CD4-positive, CD25-positive, alpha-beta regulatory T cell (primary cell): ENCODE measurements at regions not wholly inside any gene's neighbourhood (a gene's known extent, or its start where the extent isn't known, plus 50 kb on each side); places are given as distances from the start of the nearest gene placed in this dataset.

ENCODE experiments used
- ATAC-seq, 2 donors: fragments of 150-1000 bp; cut with Tn5 transposase; one replicate each; pipeline ENCODE4 v1.10.0; 2021; ENCODE audit warnings: low read depth in 2 of 2, moderate number of reproducible peaks in 2 of 2, moderate library complexity in 1 of 2
- DNase-seq, 3 donors: peaks; one replicate each; pipeline versions ENCODE4 v3.0.0 to v3.0.0-alpha.2; 2012 to 2022; ENCODE audit warnings: mixed read lengths in 1 of 3
- H3K27ac ChIP-seq: one replicate; pipeline ENCODE4 v1.7.0; 2013; ENCODE audit warnings: mild to moderate bottlenecking, low read length; ENCODE audit not compliant: insufficient read depth, poor library complexity, severe bottlenecking
- H3K27me3 ChIP-seq: one replicate; pipeline ENCODE4 v1.7.0; 2013; ENCODE audit warnings: low read length; ENCODE audit not compliant: control insufficient read depth, insufficient read depth
- H3K36me3 ChIP-seq: one replicate; pipeline ENCODE4 v1.7.0; 2013; ENCODE audit warnings: mild to moderate bottlenecking, low read length, moderate library complexity; ENCODE audit not compliant: control insufficient read depth, insufficient read depth
- H3K4me1 ChIP-seq: 2 replicates; pipeline ENCODE4 v1.7.0; 2013; ENCODE audit warnings: mild to moderate bottlenecking, low read length; ENCODE audit not compliant: insufficient read depth, control insufficient read depth, poor library complexity, severe bottlenecking
- H3K4me3 ChIP-seq: one replicate; pipeline ENCODE4 v1.7.0; 2013; ENCODE audit warnings: low read depth, mild to moderate bottlenecking, low read length, moderate library complexity
- H3K9me3 ChIP-seq, 2 experiments: 1 replicate in 1 of 2; 2 replicates in 1 of 2; pipeline ENCODE4 v1.7.0; 2013; ENCODE audit warnings: low read length in 2 of 2, mild to moderate bottlenecking in 1 of 2, moderate library complexity in 1 of 2; ENCODE audit not compliant: control insufficient read depth in 2 of 2
- H3K27ac Mint-ChIP-seq, 3 donors: one replicate each; pipeline ENCODE4 v1.8.0; 2020 to 2022; ENCODE audit warnings: mild to moderate bottlenecking in 3 of 3, mixed read lengths in 3 of 3, moderate library complexity in 2 of 3
- H3K27me3 Mint-ChIP-seq: one replicate; pipeline ENCODE4 v1.8.0; 2022; ENCODE audit warnings: mild to moderate bottlenecking, mixed read lengths
- H3K36me3 Mint-ChIP-seq: one replicate; pipeline ENCODE4 v1.8.0; 2020; ENCODE audit warnings: mixed read lengths
- H3K4me1 Mint-ChIP-seq, 4 donors: one replicate each; pipeline ENCODE4 v1.8.0; 2020 to 2022; ENCODE audit warnings: mixed read lengths in 4 of 4, mild to moderate bottlenecking in 1 of 4
- H3K4me3 Mint-ChIP-seq, 4 donors: one replicate each; pipeline ENCODE4 v1.8.0; 2020 to 2022; ENCODE audit warnings: mild to moderate bottlenecking in 4 of 4, mixed read lengths in 4 of 4, moderate library complexity in 3 of 4
- H3K9me3 Mint-ChIP-seq, 7 donors: one replicate each; pipeline ENCODE4 v1.8.0; 2020 to 2022; ENCODE audit warnings: mixed read lengths in 7 of 7, mild to moderate bottlenecking in 3 of 7, moderate library complexity in 2 of 7

- Histone ChIP-seq H3K9me3 (peaks cover 4 to 7% of the 10 kb centered on the region in 2 experiments), H3K27ac (no peak overlapping the region), H3K4me3 (no peak overlapping the region), H3K4me1 (no peaks in the 10 kb centered on the region), H3K36me3 (no peaks in the 10 kb centered on the region), H3K27me3 (no peaks in the 10 kb centered on the region)
- H3K36me3 Mint-ChIP-seq: no peaks in the 10 kb centered on the region
- H3K27ac Mint-ChIP-seq: no peak overlapping the region
- peaks cover 0 to 19% (median 5%) of the 10 kb centered on the region in 7 donors for H3K9me3 Mint-ChIP-seq
- DNase-seq (no peak), ATAC-seq (no peak)
- H3K4me3 Mint-ChIP-seq: no peak overlapping the region
- no peaks in the 10 kb centered on the region for H3K27me3 Mint-ChIP-seq
- no peaks in the 10 kb centered on the region for H3K4me1 Mint-ChIP-seq
Observed at GRCh38 chr14:86372402-86372801, 842.5 kb downstream of the FLRT2 start.

DNA sequence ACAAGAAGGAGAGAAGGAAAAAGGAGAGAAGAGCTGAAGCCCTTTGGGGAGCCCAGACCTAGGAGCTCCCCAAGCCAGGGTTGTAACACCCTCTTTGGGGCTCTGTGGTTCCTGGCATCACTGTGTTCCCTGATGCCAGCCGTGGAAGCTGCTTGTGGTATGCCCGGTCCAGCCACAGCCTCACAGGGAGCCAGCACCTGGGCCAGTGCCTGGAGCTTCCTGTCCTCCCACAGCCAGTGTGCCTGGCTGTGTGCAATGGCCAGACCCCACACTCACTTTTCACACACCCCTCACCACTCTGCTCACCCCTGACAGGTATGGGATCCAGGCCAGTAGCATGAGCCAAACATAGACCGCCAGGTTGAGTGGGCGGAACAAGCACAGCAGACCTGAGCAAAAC, 834.7 kb downstream of the FLRT2 start:
- H3K27me3 Mint-ChIP-seq: no peaks in the 10 kb centered on the region
- no peak for DNase-seq
- Histone ChIP-seq H3K9me3 (no peaks in the 10 kb centered on the region), H3K4me1 (no peaks in the 10 kb centered on the region), H3K36me3 (no peaks in the 10 kb centered on the region), H3K27ac (no peak overlapping the region), H3K27me3 (no peaks in the 10 kb centered on the region), H3K4me3 (no peak overlapping the region)
- no peak for ATAC-seq
- H3K4me3 Mint-ChIP-seq: no peak overlapping the region
- H3K36me3 Mint-ChIP-seq: no peaks in the 10 kb centered on the region
- H3K9me3 Mint-ChIP-seq: peaks cover 0 to 10% (median 2%) of the 10 kb centered on the region in 7 donors
- H3K4me1 Mint-ChIP-seq: no peaks in the 10 kb centered on the region
- H3K27ac Mint-ChIP-seq: peak overlapping the region in 1 of 3 donors; percentile 74

GRCh38 chr14:86363576-86363975, 833.6 kb downstream of the FLRT2 start:
- DNase-seq (no peak), ATAC-seq (no peak)
- H3K36me3 ChIP-seq: no peaks in the 10 kb centered on the region
- H3K4me1 ChIP-seq: no peaks in the 10 kb centered on the region
- Mint-ChIP-seq H3K27ac (no peak overlapping the region), H3K4me3 (no peak overlapping the region), H3K9me3 (peaks cover 0 to 8% (median 2%) of the 10 kb centered on the region in 7 donors), H3K36me3 (no peaks in the 10 kb centered on the region), H3K27me3 (no peaks in the 10 kb centered on the region), H3K4me1 (no peaks in the 10 kb centered on the region)
- no peaks in the 10 kb centered on the region for H3K9me3 ChIP-seq
- H3K27me3 ChIP-seq: no peaks in the 10 kb centered on the region
- no peak overlapping the region for H3K4me3 ChIP-seq
- no peak overlapping the region for H3K27ac ChIP-seq

- Mint-ChIP-seq H3K36me3 (no peaks in the 10 kb centered on the region), H3K4me3 (no peak overlapping the region), H3K27me3 (no peaks in the 10 kb centered on the region), H3K9me3 (peaks cover 0 to 8% (median 1%) of the 10 kb centered on the region in 7 donors), H3K4me1 (no peaks in the 10 kb centered on the region), H3K27ac (no peak overlapping the region)
- no peaks in the 10 kb centered on the region for H3K4me1 ChIP-seq
- DNase-seq (no peak), ATAC-seq (no peak)
- no peaks in the 10 kb centered on the region for H3K36me3 ChIP-seq
- H3K27ac ChIP-seq: no peak overlapping the region
- H3K9me3 ChIP-seq: no peaks in the 10 kb centered on the region
- H3K4me3 ChIP-seq: no peak overlapping the region
- H3K27me3 ChIP-seq: no peaks in the 10 kb centered on the region
Observed at GRCh38 chr14:86363047-86363446, 833.1 kb downstream of the FLRT2 start.

GRCh38 chr14:86357876-86358275, 827.9 kb downstream of the FLRT2 start:
- ATAC-seq: no peak
- H3K4me1 Mint-ChIP-seq: no peaks in the 10 kb centered on the region

GRCh38 chr14:86357119-86357518, 827.2 kb downstream of the FLRT2 start:
- H3K4me1 ChIP-seq: no peaks in the 10 kb centered on the region
- no peak overlapping the region for H3K4me3 ChIP-seq
- no peak overlapping the region for H3K27ac ChIP-seq
- Mint-ChIP-seq H3K9me3 (peaks cover 0 to 13% (median 2%) of the 10 kb centered on the region in 7 donors), H3K4me3 (no peak overlapping the region), H3K4me1 (no peaks in the 10 kb centered on the region), H3K27me3 (no peaks in the 10 kb centered on the region), H3K36me3 (no peaks in the 10 kb centered on the region), H3K27ac (no peak overlapping the region)
- peaks cover 4 to 9% of the 10 kb centered on the region in 2 experiments for H3K9me3 ChIP-seq
- ATAC-seq (no peak), DNase-seq (no peak)
- H3K36me3 ChIP-seq: no peaks in the 10 kb centered on the region
- H3K27me3 ChIP-seq: no peaks in the 10 kb centered on the region

More at GRCh38 chr14:86357876-86358275, 827.9 kb downstream of the FLRT2 start:
- peaks cover 0 to 11% (median 2%) of the 10 kb centered on the region in 7 donors for H3K9me3 Mint-ChIP-seq
- Histone ChIP-seq H3K36me3 (no peaks in the 10 kb centered on the region), H3K27ac (no peak overlapping the region), H3K4me1 (no peaks in the 10 kb centered on the region), H3K4me3 (no peak overlapping the region), H3K27me3 (no peaks in the 10 kb centered on the region), H3K9me3 (peaks cover 4 to 9% of the 10 kb centered on the region in 2 experiments)
- H3K36me3 Mint-ChIP-seq: no peaks in the 10 kb centered on the region
- no peak overlapping the region for H3K4me3 Mint-ChIP-seq
- no peak overlapping the region for H3K27ac Mint-ChIP-seq
- DNase-seq: no peak
- H3K27me3 Mint-ChIP-seq: no peaks in the 10 kb centered on the region

GRCh38 chr14:86346818-86347384, 817.0 kb downstream of the FLRT2 start:
- H3K4me1 Mint-ChIP-seq: peaks cover 0 to 3% (median 0%) of the 10 kb centered on the region in 4 donors
- H3K36me3 ChIP-seq: no peaks in the 10 kb centered on the region
- H3K27me3 ChIP-seq: no peaks in the 10 kb centered on the region
- H3K4me1 ChIP-seq: no peaks in the 10 kb centered on the region
- no peaks in the 10 kb centered on the region for H3K27me3 Mint-ChIP-seq
- peaks cover 0 to 1% of the 10 kb centered on the region in 2 experiments for H3K9me3 ChIP-seq
- ATAC-seq (no peak), DNase-seq (no peak)
- H3K9me3 Mint-ChIP-seq: peaks cover 2 to 16% (median 8%) of the 10 kb centered on the region in 7 donors
- H3K27ac ChIP-seq: no peak overlapping the region
- no peaks in the 10 kb centered on the region for H3K36me3 Mint-ChIP-seq
- H3K27ac Mint-ChIP-seq: no peak overlapping the region
- H3K4me3 ChIP-seq: no peak overlapping the region
- H3K4me3 Mint-ChIP-seq: no peak overlapping the region

DNA sequence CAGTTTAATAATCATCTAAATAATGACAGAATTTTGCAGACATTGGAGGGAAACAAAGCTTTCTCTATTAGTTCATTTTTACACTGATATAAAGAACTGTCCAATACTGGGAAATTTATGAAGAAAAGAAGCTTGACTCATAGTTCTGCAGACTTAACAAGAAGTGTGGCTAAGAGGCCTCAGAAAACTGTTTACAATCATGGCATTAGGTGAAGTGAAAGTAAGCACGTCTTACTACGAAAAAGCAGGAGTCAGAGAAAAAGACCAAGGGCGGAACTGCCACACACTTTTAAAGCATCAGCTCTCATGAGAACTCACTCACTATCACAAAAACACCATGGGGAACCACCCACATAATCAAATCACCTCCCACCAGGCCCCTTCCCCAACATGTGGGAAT, 804.4 kb downstream of the FLRT2 start:
- Mint-ChIP-seq H3K9me3 (peaks cover 0 to 11% (median 3%) of the 10 kb centered on the region in 7 donors), H3K27ac (no peak overlapping the region), H3K36me3 (no peaks in the 10 kb centered on the region), H3K27me3 (no peaks in the 10 kb centered on the region), H3K4me3 (no peak overlapping the region), H3K4me1 (no peaks in the 10 kb centered on the region)
- no peak for ATAC-seq
- H3K9me3 ChIP-seq: no peaks in the 10 kb centered on the region
- H3K27ac ChIP-seq: no peak overlapping the region
- no peaks in the 10 kb centered on the region for H3K27me3 ChIP-seq
- H3K4me3 ChIP-seq: no peak overlapping the region
- no peak for DNase-seq
- no peaks in the 10 kb centered on the region for H3K36me3 ChIP-seq
- no peaks in the 10 kb centered on the region for H3K4me1 ChIP-seq
